NCI-H748 (cell line): ENCODE measurements at regions not wholly inside any gene's neighbourhood (a gene's known extent, or its start where the extent isn't known, plus 50 kb on each side); places are given as distances from the start of the nearest gene placed in this dataset.
A peak's percentile ranks its signal among the peaks of the same experiment; 100 is the strongest.
"Not testable (repeated sequence)": the region's sequence is repeated elsewhere in the genome, so short reads cannot be mapped to it uniquely, and the experiment has no call there.

Source experiments
- DNase-seq: peaks from one replicate; lab custom pipeline; 2025; ENCODE audit not compliant: unreplicated experiment; lab: John Stamatoyannopoulos, UW

DNA sequence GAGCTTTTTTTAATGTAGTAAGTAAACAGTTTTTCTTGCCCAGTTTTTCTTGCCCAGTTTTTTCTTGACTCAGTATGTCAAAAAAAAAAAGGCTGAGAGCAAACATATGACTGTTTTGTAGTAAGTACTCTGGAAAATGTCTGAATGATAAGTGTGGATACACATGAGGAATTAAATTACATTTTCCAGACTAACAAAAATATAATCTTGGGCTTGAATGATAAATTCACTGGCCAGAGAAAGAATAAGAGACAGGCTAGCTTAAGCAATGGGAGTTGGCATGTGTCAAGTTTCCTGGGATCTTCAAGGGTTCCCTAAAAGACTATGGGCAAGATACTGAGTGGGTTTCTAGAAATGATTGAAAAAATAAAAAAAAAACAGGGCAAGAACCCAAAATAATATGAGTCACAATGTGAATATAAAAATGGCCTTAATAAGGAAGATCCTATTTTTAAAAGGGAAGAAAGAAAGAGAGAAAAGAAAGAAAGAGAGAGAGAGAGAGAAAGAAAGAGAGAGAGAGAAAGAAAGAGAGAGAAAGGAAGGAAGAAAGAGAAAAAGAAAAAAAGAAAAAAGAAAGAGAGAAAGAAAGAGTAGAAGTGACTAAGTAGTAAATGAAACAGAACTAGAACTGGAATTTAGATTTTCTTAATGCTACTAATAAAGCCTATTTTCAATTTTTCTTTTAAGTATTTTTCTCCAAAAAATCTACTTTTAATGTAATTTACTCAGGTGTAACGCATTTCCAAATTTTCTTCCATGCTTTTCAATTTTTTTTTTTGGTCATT, 60.2 kb downstream of the TFPI2 start:
- no peak for DNase-seq

DNA sequence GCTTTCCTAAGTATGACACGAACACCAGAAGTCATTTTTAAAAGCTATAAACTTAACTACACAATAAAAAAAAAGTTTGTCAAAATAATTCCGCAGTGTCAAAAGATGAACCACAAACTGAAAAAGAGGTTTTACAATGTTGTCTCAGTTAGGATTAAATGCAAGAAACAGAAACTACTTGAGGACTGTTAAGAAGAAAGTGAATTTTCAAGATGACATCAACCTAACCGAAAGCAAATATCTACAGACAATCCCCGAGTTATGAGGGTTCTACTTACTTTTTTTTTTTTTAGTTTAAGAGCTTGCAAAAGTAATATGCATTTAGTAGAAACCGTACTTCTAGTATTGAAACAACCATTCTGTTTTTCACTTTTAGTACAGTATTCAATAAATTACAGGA, 62.3 kb downstream of the TFPI2 start:
- DNase-seq: no peak

DNA sequence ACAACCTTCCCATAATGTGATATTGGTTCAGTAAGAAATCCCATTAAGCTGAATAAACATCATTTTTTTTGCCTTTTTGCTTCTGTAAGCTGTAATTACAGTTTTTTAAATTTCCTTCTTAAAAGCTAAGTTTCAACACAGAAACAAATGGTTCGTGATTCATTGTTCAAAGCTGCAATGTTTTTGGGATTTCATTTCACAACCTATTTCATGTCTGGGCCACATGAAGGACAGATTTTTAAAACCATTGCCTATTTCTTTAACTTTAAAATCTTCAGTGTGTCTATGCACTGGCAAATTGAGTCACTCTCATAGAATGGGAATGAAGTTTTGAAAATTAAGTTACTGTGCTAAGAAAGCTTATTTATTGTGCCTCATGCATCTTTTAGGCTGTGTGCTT, 66.9 kb downstream of the TFPI2 start:
- no peak for DNase-seq

DNA sequence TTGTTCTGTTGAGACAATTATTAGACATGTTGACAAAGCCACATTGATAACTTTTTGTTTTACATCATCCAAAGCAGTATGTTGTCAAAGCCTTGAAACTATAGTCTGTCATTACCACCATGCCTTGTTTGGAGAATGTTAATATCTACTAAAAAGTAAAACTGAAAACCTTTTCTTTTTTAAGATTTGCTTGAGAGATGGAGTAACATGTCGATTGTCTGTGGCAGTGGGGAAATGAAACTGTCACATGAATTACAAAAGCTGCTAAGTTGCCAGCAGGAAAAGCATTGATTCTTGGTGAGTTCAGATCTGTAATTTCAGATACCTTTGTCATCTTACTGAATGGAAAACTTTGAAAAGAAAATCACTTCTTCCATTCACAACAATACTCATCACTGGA, 69.1 kb downstream of the TFPI2 start:
- DNase-seq: no peak

DNA sequence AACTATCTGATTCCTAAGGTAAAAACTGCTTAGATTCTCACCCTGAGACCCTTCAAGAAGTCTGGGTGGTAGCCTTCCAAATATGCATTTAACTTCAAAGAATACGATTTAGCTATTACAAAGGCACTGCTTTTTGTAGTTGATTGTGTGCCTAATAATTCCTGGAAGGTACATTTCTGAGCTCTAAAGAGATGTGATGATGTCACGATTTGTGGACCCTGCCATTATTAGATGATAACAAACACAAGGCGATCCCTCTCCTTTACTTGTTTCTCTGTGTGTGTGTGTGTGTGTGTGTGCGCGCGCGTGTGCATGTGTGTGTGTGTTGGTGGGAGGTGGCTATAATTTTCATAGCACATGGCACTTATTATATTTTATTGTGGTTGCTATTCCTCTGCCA, 70.9 kb downstream of the TFPI2 start:
- DNase-seq: no peak

DNA sequence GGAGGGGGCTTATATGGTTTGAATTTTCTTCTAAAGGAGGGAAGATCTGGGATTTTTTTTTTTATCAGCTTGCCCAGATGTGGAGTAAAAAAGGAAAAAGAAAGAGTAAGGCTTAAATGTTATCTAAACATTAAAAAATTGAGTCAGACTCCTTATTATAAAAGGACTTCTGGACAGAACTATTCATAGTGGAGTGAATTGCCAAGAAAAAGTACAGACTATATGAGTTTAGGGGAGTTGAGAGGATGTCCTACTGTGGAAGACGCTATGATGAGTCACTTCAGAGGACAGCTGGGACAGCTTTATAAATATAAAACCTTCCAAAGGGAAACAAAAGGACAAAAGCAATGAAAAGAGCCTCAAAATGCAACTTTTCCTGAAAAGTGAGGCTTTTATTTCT, 73.0 kb downstream of the TFPI2 start:
- no peak for DNase-seq

GRCh38 chr7:93817004-93817403, 73.5 kb downstream of the TFPI2 start:
- no peak for DNase-seq

GRCh38 chr7:93813514-93813913, 77.0 kb downstream of the TFPI2 start:
- no peak for DNase-seq

- DNase-seq: no peak
Measured at GRCh38 chr7:93812061-93812460, 78.5 kb downstream of the TFPI2 start.

DNA sequence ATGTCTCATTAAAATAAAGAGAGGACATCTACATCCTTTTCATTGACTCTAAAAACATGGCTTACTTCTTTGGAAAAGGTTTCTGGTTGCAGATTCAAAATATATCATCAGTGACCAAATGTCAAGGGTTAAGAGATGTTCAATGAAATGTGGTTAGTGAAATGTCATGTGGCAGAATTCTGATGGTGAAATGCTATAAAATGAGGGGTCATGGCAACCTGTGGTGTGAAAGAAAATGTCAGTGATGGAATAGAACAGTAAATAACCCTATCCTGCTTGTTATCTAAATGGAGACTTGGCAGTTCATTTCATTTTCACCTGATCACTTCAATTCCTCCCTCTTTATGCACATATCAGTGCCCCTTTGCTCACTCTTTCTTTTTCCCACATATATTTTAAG, 79.4 kb downstream of the TFPI2 start:
- DNase-seq: no peak

- DNase-seq: no peak
Measured at GRCh38 chr7:93810561-93810960, 80.0 kb downstream of the TFPI2 start.

DNA sequence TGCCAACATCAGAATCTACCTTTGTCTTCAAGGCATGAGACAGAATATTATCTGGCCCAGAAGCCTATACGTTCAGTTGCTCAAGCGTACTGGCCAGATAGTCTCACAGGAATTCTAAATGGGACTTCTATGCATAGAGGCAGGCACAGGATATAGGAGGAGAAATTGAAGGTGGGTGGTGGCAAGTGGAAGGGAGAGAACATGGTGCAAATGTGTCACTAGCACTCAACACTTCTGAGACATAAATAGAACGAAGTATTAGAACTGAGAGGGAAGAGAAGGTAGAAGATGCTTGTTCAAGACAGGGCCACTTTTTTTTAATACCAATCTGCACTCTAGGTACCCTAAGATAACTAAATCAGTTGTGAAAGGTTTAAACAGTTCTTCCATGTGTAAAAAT, 85.8 kb downstream of the TFPI2 start:
- DNase-seq: no peak

DNA sequence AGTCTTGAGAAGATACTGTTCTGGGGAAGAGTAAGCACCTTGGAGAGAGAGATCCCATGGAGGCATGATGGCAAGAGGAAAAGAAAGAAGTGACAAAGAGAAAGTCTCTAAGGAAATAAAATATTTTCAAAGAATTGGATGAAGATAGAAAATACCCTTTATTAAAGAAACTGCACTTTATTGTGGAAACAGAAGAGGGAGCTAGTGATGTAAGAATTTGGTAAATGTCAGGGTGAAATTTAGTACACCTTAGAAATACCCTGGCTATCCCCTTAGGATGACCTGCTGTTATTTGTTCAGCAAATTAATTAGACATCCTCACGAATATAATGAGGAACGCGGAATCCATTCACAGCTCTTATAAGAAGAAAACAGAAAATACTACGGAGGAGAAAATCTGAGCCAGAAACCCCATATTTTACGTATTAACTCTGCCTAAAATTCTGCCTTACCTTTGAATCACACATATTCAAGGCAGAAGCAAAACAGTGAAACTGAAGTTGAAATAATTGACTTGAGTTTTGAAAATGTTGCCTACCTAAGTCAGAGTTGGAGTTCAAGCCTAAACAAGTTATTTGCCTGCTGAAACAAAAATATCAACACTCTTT, 90.7 kb downstream of the TFPI2 start:
- peak; percentile 28 for DNase-seq

DNA sequence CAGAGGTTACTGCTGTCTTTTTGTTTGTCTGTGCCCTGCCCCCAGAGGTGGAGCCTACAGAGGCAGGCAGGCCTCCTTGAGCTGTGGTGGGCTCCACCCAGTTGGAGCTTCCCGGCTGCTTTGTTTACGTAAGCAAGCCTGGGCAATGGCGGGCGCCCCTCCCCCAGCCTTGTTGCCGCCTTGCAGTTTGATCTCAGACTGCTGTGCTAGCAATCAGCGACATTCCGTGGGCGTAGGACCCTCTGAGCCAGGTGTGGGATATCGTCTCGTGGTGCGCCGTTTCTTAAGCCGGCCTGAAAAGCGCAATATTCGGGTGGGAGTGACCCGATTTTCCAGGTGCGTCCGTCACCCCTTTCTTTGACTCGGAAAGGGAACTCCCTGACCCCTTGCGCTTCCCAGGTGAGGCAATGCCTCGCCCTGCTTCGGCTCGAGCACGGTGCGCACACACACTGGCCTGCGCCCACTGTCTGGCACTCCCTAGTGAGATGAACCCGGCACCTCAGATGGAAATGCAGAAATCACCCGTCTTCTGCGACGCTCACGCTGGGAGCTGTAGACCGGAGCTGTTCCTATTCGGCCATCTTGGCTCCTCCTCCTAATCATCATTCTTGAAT, 97.4 kb downstream of the TFPI2 start:
- not testable (repeated sequence) for DNase-seq

- DNase-seq: no peak
Measured at GRCh38 chr7:93779115-93779514, 111.4 kb downstream of the TFPI2 start.

DNA sequence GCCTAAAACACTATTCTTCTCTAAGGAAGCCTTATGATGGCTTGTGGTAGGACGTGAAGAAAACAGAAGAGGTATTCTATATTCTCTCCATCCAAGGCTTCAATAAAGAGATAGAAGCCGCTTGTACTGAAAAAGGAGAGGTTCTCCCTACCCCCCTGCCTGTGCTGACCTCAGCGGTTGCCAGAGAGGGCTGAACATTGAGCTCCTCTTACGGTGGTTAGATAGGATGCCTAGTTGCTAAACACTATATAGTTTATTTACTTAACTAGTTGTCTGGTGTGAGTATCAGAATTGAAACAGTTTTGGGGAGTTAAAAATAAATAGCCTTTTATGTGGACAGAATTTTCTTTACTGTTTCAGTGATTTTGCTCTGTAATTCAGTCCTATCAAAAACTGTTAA, 112.2 kb downstream of the TFPI2 start:
- DNase-seq: no peak

GRCh38 chr7:93773446-93773845, 117.1 kb downstream of the TFPI2 start:
- no peak for DNase-seq

- DNase-seq: no peak
Measured at GRCh38 chr7:93765475-93765874, 125.1 kb downstream of the TFPI2 start.

GRCh38 chr7:93758631-93759030, 131.9 kb downstream of the TFPI2 start:
- DNase-seq: no peak

DNA sequence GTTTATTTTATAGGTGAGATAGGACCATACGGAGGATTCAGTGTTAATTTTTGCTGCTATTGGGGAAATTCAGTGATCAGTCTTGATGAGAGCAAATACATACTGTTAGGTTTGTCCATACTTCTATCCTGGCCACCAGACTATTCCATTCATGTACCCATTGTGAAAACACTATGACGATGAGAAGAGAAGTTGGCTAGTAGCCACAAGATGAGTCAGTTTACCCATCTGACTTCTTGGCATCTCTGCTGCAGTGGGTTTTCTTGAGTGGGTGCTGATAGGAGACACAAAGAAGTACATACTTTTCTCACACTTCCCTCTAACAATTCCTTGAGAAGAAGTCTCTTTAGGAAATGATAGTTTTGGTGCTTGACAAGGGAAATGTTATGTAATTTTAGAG, 133.1 kb downstream of the TFPI2 start:
- no peak for DNase-seq

DNA sequence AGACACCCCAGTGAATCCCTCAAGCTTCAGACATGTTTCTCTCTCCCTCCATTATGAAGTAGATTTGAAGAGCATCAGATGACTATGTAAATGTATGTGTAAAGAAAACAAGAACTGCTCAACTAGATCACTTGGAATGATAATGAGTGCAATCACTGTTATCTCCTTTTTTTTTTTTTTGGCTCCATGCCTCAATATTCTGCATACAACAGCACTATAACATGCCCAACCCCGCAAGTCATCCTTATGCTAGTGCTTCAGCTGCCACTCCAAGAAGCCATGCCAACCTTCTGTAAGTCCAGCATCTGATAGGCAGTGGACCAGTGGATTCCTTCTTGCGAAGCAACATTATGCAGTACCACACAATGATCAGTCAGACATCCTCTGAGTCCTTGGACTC, 133.7 kb downstream of the TFPI2 start:
- DNase-seq: no peak

DNA sequence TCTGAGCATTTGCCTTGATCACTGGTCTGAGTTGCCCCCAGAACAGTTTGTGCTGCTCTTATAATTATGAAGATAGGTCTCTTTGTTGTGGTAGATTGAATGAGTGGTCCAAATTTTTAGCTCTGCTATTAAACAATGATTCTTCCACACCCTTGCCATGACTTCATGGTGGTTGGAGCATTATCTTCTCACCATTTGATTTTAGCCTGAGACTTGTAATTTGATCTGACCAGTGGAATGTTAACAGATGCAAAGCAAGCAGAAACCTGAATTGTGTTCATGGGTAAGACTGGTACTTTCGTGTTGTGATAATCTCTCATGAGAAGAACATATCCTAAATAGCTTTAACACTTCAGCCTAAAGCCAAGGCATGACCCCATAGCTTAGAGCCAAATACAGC, 139.1 kb downstream of the TFPI2 start:
- DNase-seq: no peak

DNA sequence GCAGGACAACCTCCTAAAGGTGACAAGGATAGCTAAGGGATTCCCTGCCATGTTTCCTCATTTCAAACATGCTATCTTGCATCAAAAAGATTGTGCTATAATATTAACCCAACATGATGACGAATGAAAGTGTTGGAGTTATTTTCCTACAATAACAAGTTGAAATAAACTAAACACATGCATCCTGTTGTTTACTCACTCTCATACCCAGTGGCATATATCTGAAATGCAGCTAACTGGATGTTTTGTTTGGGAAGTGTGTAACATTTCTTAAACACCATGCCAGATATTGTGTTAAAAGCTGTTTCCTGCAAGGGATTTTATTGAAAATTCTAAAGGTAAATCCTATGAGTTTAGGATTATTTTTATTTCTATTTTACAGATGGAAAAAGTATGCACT, 139.6 kb downstream of the TFPI2 start:
- DNase-seq: no peak
